ENCODE measurements at regions not wholly inside any gene's neighbourhood (a gene's known extent, or its start where the extent isn't known, plus 50 kb on each side); places are given as distances from the start of the nearest gene placed in this dataset.

DNA sequence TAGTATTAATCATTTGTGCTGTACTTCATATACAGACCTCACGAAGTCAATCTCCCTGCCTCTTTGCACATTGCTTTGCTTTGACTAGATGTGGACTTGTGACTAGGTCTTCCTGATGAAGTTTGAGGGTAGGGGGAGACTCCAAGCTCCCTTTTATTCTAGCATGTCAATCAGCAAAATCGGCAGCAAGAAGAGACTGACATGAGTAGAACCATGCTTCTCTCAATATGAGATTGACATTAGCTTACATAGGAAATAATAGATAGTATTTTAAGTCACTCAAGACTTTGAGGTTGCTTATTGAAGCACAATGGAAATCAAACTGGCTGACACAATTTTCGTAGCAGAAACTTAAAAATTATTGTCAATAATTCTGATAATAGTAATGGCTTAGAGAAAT lies 866.4 kb upstream of the ADAMTS5 start:
- TF ChIP-seq, protein P1, sequence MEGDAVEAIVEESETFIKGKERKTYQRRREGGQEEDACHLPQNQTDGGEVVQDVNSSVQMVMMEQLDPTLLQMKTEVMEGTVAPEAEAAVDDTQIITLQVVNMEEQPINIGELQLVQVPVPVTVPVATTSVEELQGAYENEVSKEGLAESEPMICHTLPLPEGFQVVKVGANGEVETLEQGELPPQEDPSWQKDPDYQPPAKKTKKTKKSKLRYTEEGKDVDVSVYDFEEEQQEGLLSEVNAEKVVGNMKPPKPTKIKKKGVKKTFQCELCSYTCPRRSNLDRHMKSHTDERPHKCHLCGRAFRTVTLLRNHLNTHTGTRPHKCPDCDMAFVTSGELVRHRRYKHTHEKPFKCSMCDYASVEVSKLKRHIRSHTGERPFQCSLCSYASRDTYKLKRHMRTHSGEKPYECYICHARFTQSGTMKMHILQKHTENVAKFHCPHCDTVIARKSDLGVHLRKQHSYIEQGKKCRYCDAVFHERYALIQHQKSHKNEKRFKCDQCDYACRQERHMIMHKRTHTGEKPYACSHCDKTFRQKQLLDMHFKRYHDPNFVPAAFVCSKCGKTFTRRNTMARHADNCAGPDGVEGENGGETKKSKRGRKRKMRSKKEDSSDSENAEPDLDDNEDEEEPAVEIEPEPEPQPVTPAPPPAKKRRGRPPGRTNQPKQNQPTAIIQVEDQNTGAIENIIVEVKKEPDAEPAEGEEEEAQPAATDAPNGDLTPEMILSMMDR (conservative IDR thresholded peaks at IDR 0.05 in 1 of 2, IDR thresholded peaks at IDR 0.05 in 1 of 2; ENCODE audit: extremely low read depth in 1 of 2, insufficient read depth in 1 of 2, low read depth in 1 of 2, low read length in 2 of 2) = no peak
- TF ChIP-seq EZH2 (IDR thresholded peaks at IDR 0.05; ENCODE audit: borderline replicate concordance, low read length) = no peak
